Thyroid gland (tissue), 4 donors: ENCODE measurements at regions not wholly inside any gene's neighbourhood (a gene's known extent, or its start where the extent isn't known, plus 50 kb on each side); places are given as distances from the start of the nearest gene placed in this dataset.
"Not testable (repeated sequence)": the region's sequence is repeated elsewhere in the genome, so short reads cannot be mapped to it uniquely, and the experiment has no call there.

Experiments
- CTCF ChIP-seq, 6 experiments: fragments of 200-600 bp in 3 of 6; fragments of 450-650 bp in 3 of 6; sonication (generic) in 3 of 6; IDR thresholded peaks; one replicate each; pipeline ENCODE4 v1.5.1; 2016 to 2019; ENCODE audit warnings: antibody characterized with exemption in 6 of 6, mild to moderate bottlenecking in 2 of 6, inconsistent platforms in 1 of 6, moderate library complexity in 1 of 6
- POLR2A ChIP-seq, 2 donors: fragments of 450-650 bp; IDR thresholded peaks; one replicate each; pipeline ENCODE4 v1.6.1; 2017; ENCODE audit warnings: antibody characterized with exemption in 2 of 2, mild to moderate bottlenecking in 2 of 2, moderate library complexity in 1 of 2

GRCh38 chr2:242084034-242084433 lies 214.5 kb downstream of the RTP5 start:
- TF ChIP-seq CTCF, POLR2A (IDR thresholded peaks at IDR 0.05): not testable (repeated sequence)
